ENCODE measurements at regions not wholly inside any gene's neighbourhood (a gene's known extent, or its start where the extent isn't known, plus 50 kb on each side); places are given as distances from the start of the nearest gene placed in this dataset.

DNA sequence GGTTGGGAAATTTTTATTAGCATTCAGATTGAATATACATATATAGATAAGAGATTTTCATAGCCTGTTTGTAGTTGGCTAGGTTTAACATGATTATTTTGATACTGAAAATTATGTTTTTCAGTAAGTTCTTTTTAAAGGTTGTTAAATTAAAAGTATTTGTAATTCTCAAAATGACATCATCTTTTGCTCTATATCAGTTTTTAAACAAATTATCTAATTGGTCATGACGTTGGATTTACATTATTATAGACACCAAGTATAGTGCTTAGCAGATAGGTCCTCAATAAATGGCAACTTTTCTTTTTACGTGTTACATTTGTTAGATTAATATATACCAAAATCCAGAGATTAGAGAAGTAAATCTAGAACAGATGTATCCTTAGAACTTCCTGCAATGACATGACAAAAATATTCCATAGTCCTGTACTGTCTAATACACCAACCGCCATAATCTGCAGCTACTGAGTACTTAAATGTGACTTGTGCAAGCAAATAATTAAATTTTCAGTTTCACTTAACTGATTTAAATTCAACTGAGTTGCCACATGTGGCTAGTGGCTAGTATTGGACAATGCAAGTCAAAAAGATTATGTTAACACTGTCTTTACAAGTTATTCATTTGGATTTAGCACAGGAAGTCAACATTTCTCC lies 1613.1 kb upstream of the TENM3 start:
- ATAC-seq: no peak

DNA sequence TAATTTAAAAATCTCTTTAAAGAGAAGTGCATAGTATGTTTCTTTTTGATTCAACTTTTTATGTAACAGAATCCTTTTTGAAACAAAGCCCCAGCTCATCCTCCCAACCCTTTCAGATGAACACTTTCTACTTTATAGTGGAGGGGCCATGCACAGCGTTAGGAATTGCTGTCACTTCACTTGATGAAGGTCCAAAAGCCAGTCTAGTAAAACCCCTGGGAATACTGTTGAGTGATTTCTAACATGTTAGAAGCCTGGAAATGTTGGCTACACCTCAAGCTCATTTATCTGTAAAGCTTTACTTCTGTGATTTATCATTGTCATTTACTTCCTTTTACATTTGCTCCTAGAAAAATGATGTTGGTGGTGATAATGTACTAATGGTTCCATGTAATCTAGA lies 1608.9 kb upstream of the TENM3 start:
- ATAC-seq: no peak

- ATAC-seq: no peak
Measured at GRCh38 chr4:180635281-180635680, 1607.9 kb upstream of the TENM3 start.

DNA sequence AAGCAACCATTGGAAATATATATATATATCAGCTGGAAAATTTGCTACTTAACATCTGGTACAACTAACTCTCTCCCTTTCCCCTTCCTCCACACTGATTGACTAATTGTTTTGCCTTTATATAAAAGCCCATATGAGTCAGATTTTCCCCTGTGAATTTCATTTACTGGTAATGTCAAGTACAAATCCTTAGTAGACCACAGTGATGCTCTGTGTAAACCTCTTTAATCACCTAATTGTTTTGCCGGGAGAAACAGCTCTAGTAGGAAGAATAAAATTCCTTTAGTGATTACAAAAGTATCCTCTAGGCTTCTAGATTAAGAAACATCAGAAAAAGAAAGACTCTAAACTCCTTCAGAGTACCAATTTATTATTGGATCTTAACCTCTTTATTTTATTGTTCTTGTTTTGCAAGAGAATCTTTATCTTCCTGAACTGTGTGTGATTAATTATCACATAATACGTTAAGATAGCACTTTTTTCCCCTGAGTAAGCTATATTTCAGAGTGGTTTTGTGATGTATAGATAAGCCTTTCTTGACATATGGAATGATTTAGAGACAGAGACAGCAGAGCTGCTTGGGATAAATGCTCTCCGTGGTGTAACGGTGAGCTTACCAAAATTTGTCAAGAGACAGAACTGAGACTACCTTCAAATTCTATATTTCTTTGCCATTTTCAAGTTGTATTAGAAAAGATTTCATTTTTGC lies 1606.4 kb upstream of the TENM3 start:
- ATAC-seq: no peak

DNA sequence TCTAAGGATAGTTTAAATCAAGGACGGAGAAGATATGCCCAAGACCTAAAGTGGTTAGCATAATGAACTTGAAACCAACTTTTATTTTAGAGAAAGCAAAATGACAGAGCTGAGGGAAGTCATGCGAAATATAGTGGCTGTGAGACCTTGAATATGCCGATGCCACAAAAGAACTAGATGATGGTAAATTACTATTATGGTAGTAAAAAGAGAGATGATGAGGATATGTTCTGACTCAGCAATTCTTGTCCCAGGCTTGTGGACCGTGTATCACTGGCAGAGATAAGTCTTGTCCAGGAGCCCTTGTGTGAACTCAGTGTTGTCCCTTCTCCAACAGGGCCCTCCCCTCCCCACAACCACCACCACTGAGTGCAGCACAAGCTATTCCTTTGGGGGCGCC lies 1605.6 kb upstream of the TENM3 start:
- ATAC-seq: no peak

DNA sequence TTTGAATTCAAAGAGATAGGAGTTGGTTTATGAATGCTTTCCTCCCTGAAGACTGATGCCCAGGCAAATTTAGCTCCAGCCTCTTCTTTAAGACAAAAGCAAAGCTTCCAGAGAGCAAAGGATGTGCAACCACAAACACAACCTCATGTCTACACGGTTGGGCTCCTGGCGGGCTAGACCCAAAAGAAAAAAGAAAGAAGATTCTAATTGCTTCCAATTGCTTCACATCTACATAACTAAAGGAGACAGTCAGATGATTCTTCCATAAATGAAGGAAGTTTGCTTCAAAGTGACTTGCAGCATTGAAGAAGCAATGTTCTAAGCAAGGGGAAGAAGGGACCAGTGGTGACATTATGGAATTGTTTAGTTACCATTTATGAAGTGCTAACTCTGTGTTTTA lies 1603.0 kb upstream of the TENM3 start:
- no peak for ATAC-seq

- ATAC-seq: no peak
Measured at GRCh38 chr4:180641495-180641894, 1601.7 kb upstream of the TENM3 start.

DNA sequence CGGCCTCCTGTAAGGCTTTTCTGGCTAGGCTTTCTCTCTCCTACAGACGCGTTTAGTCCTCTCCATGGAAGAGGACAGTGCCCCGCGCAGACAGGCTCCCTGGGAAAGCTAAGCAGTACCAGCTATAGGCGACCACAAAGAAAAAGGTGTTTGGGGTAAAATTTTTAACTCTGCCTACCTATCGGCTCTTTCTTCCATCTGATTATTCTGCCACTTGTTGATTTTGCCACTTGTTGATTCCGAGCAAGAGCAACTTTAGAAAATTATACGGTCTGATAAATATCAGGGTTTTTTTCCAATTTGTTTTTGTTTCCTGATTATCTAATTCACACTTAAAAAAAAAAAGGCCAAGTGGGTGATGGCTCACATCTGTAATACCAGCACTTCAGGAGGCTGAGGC lies 1600.5 kb upstream of the TENM3 start:
- ATAC-seq: no peak

DNA sequence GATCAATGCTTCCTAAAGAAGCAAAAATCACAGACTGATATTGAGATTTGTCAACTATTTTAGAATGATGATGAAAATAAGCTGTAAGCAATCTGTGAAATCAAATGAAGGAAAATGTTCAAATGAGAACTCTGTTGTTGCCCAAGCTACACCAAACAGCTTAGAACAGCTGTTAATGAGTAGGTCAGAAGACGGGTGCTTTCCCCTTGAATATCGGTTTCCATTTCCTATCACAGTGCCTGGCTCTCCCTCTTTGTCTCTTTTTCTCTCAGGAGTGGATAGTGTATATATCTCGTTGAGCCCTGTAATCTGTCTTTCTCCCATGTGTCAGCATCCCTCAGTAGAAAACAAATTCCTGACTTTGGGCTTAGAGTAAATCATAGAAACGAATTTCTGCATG lies 1592.9 kb upstream of the TENM3 start:
- no peak for ATAC-seq

DNA sequence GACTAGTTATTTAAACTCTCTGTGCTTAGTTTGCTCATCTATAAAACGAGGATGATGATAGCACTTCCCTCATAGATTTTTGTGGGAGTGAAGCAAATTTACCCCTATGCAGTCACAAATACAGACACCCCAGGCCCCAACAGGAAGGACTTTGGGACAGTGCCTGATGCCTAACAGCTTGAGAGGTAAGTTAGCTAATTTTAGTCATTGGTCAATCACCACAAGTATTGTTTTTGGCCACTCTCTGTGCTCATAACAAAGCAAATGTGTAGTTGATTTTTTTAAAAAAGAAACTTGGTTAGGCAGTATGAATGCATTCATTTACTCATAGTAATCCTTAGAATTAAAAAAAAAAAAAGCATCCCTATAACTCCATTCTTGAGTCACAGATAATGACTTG lies 1590.7 kb upstream of the TENM3 start:
- no peak for ATAC-seq

GRCh38 chr4:180655886-180656285 lies 1587.3 kb upstream of the TENM3 start:
- no peak for ATAC-seq

DNA sequence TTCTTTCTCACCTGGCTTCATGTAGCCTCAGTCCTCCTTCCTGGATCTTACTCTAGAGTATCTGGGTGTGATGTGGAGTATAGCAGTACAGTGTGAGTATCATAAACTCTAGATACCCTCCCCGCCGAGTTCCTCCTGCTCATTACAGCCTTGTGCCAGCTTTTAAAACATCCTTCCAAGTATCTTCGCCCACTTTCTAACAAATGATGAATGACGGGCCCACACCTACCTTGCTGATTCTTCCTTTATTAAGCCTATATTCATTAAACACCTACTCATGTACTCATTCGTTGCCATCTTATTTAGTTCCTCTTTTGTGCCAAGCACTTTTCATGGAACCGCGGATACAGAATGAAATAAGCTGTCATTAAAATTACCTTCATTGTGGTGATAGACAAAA lies 1585.3 kb upstream of the TENM3 start:
- no peak for ATAC-seq

- no peak for ATAC-seq
Measured at GRCh38 chr4:180664766-180665368, 1578.3 kb upstream of the TENM3 start.

GRCh38 chr4:180665481-180665880 lies 1577.7 kb upstream of the TENM3 start:
- no peak for ATAC-seq

- no peak for ATAC-seq
Measured at GRCh38 chr4:180665994-180666824, 1577.0 kb upstream of the TENM3 start.

DNA sequence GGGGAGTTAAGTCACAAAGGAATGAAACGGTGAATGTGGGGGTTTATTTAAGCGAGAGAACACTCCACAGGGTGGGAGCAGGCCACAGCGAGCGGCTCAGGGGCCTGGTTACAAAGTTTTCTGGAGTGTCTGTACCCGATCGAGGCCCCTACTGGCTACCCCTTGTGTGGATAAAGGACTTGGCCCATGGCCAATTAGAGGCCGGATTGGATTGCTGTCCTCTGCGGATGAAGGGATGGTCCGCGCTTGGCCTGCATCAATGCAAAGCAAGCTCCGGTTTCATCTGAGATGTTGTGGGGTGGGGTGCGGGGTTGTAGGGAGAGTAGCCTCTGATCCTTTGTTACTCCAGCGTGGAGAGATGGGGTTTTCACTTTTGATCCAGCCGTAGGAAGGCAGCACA lies 1574.5 kb upstream of the TENM3 start:
- ATAC-seq: no peak

- ATAC-seq: no peak
Measured at GRCh38 chr4:180669680-180670079, 1573.5 kb upstream of the TENM3 start.

DNA sequence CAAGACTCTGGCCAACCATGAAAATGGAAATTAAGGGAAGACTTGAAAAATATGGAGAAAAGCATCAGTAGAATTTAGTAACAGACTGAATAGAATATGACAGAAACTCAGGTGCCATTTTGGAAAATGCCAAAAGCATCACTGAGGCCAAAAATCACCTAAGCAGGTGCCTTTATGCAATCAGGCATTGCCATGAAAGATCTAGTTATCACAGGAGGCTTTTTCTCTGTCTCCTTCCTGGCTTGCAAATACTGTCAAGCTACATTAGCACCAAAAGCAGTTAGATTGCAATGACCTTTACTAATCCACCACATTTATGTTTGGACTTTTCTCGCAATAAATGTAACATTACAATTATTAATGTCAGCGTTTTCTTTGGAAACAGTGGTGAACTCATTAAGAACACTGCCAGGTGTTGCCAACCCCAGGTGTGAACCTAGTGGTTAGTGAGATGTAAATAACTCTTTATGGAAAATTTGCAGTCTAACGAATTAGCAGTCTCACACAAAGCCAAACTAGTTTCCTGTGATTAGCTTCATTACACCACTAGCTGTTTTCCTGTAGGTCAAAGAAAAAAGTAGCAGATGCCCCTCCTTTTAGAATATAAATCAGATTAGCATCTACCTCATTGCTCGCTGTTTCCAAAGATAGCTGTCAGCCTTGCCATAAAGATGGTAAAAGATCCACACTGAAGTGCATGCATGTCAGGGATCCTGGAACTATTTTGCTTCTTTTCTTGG lies 1568.4 kb upstream of the TENM3 start:
- no peak for ATAC-seq

- ATAC-seq: no peak
Measured at GRCh38 chr4:180675359-180675650, 1567.9 kb upstream of the TENM3 start.

DNA sequence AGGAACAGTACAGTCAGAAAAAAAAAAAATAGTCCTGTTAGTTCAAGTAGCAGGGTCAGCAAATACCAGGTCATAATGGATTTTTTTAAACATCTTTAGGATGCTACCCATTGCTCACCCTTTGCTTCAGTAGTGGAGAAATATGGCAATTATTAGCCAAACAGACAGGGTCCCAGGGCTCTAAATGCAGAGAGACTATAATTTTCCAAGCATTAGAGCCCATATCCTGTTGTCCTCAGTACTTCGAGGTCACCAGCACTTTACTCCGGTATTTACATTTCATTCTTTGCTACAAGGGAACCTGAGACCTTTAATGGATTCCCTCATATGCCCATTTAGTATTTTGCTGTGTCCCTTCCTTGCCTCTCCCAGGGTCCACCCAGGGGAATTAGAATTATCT lies 1562.9 kb upstream of the TENM3 start:
- ATAC-seq: no peak

GRCh38 chr4:180682776-180683175 lies 1560.4 kb upstream of the TENM3 start:
- ATAC-seq: no peak

GRCh38 chr4:180683186-180683585 lies 1560.0 kb upstream of the TENM3 start:
- no peak for ATAC-seq

GRCh38 chr4:180688480-180688879 lies 1554.7 kb upstream of the TENM3 start:
- no peak for ATAC-seq

All from activated CD4-positive, CD25-positive, alpha-beta regulatory T cell treated with anti-CD3 and anti-CD28 coated beads, Interleukin-2, amount 50 U/mL, for 24 hours (primary cell).